Right hindlimb (tissue), 1 donor: ENCODE measurements at regions not wholly inside any gene's neighbourhood (a gene's known extent, or its start where the extent isn't known, plus 50 kb on each side); places are given as distances from the start of the nearest gene placed in this dataset.

Source experiments
- DNase-seq: peaks from one replicate; pipeline ENCODE4 v3.0.0-alpha.2; 2018

DNA sequence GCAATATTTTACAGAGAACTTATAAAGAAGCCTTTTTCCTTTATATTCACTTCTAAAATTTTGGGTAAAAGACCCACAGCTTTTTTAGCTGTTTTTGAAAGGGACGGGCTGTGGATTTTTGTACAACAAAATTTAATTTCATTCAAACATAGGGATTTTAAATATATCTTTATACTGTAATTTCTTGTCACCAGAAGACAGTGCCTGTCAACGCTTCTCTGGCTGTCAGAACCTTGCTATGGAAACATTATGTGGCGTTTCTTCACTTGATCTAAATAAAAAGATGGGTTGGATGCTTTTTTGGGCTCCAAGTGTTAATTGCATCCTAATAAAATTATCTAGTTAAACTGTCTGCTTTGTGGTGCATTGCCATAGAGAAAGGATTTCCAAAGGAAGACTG, 635.6 kb upstream of the ALCAM start:
- no peak for DNase-seq

DNA sequence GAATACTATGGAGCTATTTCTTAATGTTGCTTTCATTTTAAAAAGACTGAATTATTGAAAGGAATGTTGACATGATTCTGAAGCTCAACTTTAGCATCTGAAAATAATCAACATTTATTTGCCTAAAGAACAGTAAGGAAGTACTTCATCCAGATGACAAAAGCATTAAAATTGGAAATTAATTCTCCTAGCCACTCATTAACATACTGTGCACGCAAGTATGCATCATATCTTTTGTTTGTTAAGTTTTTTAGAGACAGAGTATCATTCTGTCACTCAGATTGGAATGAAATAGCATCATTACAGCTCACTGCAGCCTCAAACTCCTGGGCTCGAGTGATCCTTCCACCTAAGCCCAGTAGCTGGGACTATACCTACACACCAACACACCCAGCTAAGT, 632.1 kb upstream of the ALCAM start:
- no peak for DNase-seq

GRCh38 chr3:104735691-104736090, 631.0 kb upstream of the ALCAM start:
- DNase-seq = no peak

GRCh38 chr3:104738271-104738670, 628.4 kb upstream of the ALCAM start:
- DNase-seq = no peak

DNA sequence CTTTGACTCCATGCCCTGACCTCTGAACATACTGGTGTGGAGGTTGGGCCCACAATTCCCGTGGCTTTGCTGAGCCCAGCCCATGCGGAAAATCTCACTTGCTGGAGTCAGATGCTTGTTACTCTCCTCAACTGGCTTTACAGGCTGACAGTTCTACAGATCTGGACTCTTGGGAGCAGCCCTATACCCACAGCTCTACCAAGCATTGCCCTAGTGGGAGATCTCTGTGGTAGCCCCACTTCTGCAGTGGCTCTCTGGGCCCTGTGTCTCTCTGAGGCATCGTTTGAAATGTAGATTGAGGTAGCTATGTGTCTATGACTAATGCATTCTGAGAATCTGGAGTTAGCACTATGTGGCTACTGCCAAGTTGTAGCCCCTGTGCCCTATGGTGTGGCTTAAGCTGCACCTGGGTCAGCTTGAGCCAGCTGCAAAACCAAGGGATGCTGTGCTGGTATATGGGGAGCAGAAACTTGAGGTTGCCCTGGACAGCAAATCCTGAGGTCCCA, 625.8 kb upstream of the ALCAM start:
- no peak for DNase-seq

DNA sequence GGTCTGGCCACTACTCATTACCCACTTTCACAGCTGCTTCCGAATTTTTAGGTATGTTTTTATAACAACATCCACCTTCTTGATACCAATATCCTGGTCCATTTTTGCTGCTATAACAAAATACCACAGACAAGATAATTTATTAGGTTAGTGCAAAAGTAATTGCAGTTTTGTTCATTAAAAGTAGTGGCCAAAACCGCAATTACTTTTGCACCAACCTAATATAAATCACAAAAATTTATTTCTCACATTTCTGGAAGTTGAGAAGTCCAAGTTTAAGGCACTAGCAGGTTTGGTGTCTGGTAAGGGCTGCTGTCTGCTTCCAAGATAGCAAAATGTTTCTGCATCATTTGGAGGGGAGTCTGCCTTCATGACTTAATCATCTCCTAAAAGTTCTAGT, 624.7 kb upstream of the ALCAM start:
- no peak for DNase-seq

- DNase-seq = no peak
These were observed 621.4 kb upstream of the ALCAM start for GRCh38 chr3:104745313-104745712.

DNA sequence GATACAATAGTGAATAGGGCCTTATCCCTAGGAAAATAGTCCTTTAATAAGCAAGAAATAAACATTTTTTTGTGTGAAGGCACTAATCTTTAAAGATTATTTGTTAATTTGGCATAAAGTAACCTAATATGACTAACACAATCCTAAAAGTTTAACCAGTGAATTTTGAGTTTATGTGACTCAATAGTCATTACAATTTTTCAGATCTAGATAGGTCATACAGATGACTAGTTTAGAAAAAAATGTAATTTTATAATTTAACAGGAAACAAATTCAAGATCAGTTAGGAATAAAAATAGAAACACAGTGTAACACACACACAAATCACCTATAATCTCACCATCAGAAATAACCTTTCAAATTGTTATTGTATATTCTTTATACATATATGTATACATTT, 620.7 kb upstream of the ALCAM start:
- no peak for DNase-seq

DNA sequence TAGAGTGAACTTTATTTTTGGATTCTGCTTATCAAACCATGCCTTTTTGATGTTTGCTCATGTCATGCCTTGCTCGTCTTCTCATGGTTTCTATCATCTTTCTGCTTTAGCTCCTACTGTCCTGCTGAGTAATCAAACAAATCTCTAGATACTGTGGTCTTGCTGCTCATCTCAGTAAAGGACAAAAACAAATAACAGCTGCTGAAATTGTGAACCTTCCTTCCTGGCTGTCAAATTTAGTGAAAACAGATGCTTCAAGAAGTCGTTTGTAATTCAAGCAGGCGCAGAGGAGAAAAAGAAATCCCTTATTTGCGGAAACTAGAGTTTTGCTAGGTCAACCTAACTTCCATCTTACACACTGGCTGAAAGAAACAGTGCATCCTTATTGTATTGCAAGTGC, 616.1 kb upstream of the ALCAM start:
- DNase-seq = no peak

DNA sequence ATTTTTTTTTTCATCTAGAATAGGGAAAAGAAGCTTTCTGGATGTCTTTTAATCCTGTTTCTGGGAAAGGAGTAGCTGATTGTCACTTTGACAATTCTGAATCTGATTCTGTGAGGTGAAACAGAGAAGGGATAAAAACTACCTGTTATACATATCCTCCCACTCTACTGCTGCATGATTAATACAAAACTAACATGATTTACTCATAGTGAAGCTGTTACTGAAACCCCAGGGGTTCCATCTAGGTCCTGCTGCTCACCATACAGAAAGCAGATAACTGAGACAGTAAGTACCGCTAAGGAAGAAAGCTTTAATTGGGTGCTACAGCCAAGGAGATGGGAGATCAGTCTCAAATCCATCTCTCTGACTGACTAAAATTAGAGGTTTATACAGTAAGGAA, 610.9 kb upstream of the ALCAM start:
- no peak for DNase-seq

DNA sequence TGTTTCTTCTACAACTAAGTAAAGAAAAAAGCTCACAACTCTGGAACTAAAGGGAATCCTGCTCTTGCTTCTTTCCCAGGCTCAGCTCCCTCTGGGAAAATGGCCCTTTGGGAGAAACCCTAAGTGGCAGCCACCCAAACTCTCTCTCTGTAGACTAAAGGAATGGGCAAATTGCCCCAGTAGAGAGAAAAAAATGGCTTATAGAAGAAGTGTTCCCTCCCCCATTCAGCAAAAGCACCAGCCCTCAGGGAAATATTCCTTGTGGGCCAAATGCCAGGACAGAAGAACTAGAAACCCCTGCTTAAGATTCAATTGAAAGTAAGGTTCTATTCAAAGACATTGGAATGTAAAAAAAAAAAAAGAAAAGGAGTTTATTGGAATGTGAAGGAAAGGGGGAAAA, 603.7 kb upstream of the ALCAM start:
- no peak for DNase-seq

DNA sequence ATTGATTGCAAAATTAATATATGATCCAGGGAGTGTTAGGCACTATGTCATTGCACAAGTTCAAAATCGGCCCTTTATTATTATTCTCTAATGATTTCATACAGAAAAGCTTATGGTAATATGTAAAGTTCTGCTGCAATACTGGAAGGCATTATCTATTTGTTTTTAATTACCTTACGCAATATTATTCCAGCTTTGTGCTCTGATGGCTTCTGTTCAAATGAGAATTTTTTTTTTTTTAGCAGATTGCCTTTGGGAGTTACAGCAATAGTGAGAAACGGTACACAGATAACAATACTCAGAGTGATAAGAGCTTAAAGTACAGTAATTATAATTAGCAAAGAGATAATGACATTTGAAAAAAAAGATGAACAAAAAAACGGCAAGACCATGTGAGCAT, 602.2 kb upstream of the ALCAM start:
- DNase-seq = no peak

- no peak for DNase-seq
These were observed 597.8 kb upstream of the ALCAM start for GRCh38 chr3:104768886-104769285.

DNA sequence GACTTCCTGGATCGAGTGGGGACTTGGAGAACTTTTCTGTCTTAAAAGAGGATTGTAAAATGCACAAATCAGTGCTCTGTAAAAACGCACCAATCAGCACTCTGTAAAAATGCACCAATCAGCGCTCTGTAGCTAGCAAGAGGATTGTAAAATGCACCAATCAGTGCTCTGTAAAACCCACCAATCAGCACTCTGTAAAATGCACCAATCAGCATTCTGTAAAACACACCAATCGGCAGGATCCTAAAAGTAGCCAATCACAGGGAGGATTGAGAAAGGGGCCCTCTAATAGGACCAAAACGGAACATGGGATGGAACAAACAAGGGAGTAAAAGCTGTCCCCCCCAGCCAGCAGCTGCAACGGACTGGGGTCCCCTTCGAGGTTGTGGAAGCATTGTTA, 587.4 kb upstream of the ALCAM start:
- no peak for DNase-seq

DNA sequence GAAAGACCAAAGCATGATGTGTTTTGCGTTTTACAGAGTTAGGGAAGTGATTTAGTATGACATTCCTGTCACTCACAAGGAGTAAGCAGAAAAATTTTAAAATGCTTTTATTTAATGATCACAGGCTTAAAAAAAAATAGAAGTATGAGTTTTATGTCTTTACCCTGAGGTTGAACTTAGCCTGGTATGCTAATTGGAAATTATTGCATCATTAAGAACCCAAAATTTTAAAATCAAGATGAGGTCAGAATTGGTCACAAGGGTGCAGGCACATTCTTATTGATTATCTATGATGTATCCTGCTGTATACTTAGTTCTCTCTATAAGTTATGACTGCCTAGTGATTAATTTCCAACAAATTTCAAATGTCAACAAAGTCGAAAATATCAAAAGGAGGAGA, 585.6 kb upstream of the ALCAM start:
- no peak for DNase-seq

- no peak for DNase-seq
These were observed 580.8 kb upstream of the ALCAM start for GRCh38 chr3:104785947-104786346.

- no peak for DNase-seq
These were observed 579.4 kb upstream of the ALCAM start for GRCh38 chr3:104787306-104787705.

DNA sequence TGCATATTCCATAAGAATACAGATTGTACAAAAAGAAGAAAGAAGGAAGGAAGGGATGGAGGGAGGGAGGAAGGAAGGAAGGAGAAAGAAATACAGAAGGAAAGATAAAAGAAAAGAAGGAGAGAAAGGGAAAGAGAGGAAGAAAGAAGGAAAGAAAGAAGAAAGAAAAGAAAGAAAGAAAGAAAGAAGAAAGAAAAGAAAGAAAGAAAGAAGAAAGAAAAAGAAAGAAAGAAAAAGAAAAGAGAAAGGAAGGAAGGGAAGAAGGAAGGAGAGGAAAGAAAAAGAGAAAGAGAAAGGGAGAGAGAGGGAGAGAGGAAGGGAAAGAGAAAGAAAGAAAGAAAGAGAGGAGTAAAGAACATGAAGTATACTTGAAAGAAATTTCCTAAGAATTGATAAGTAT, 577.9 kb upstream of the ALCAM start:
- no peak for DNase-seq

DNA sequence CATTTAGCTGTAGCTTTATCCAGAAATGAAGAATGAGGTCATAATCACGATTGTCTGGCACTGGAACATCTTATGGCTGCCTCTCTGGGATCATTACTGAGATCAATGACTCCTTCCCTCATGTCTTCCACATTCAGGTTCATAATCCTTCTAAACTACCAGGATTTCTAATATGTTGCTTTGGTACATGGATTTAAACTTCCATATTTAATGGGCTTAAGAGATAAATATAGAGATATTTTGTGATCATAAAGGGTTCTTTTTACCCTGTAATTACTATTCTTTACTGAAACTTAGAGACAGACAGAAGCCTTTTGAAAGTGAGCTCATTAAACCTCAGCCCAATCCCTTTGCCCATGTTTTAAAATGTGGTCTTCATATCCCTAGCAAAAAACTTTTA, 575.4 kb upstream of the ALCAM start:
- DNase-seq = no peak

DNA sequence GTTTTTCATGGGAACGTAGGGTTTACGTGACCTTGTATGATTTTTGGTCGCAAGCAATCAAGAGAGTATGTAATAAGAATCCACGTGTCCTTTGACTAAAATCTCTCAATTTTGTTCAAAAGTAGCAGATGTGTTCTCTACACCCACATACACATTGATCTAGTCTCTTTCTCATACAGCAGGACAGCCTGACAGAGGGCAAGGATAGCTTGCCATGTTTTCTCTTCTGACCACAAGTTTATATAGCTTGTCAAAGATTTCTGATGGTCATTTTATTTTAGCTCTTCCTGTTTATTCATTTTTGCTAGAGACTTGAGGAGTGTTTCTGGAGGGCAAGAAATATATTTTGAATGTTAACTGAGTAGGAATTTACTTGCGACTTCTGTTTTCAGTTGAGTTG, 570.2 kb upstream of the ALCAM start:
- DNase-seq = no peak

DNA sequence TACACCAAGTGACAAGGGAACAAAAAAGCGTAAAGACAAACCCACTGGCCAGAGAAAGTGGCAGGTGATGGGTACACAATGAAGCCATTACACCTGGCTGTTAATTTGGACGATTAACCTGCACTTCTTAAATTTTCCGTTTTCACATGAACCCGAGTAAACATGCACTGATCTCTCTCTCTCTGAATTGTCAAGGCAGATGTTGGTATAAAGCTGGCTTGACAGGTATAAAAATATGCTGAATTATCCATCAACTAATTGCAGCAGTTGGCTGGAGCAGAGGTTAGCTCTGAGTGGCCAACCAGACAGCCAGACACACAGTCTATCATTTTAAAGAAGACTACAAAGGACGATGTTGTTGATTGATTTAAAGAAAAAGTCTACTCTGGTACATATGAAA, 561.7 kb upstream of the ALCAM start:
- no peak for DNase-seq

GRCh38 chr3:104805508-104805907, 561.2 kb upstream of the ALCAM start:
- DNase-seq = no peak

- no peak for DNase-seq
These were observed 555.8 kb upstream of the ALCAM start for GRCh38 chr3:104810896-104811295.

- no peak for DNase-seq
These were observed 550.7 kb upstream of the ALCAM start for GRCh38 chr3:104816008-104816407.

DNA sequence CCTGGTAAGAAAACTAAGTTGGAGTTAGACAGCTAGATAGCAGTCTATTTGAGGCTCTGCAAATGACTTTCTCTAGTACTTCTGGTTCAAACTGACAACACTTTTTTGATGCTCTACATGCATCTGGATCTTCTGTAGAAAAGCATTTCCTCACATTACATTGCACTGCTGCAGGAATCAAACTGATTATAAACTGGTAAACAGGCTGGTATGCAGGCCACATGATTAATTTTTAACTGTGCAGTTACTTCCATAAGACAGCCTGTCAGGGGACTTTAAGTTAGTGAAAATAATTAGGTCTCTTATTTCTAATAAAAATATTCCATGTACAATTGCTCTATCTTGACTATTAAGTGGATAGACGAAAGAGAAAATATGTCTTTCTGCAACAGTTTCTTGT, 550.0 kb upstream of the ALCAM start:
- no peak for DNase-seq

GRCh38 chr3:104819333-104819732, 547.4 kb upstream of the ALCAM start:
- DNase-seq = no peak
